MM.1S (cell line): ENCODE measurements at regions not wholly inside any gene's neighbourhood (a gene's known extent, or its start where the extent isn't known, plus 50 kb on each side); places are given as distances from the start of the nearest gene placed in this dataset.

Experiments
- DNase-seq: peaks from one replicate; pipeline ENCODE4 v3.0.0-alpha.2; 2015
- H2AFZ ChIP-seq: fragments of 300-600 bp; sonication (generic); 2 replicates; pipeline ENCODE4 v1.6.0; 2016; ENCODE audit warnings: antibody characterized with exemption, low read length
- H3F3A ChIP-seq: fragments of 300-600 bp; sonication (generic); 2 replicates; pipeline ENCODE4 v1.6.1; 2016; ENCODE audit warnings: mild to moderate bottlenecking, antibody characterized with exemption, low read length, moderate library complexity, mixed read lengths; ENCODE audit not compliant: insufficient read depth
- H3K27ac ChIP-seq: fragments of 300-600 bp; sonication (generic); 2 replicates; pipeline ENCODE4 v1.5.1; 2016; ENCODE audit warnings: mild to moderate bottlenecking, low read length
- H3K27me3 ChIP-seq: fragments of 300-600 bp; sonication (generic); replicated peaks from 2 replicates; pipeline ENCODE4 v1.6.0; 2016; ENCODE audit warnings: low read length; ENCODE audit not compliant: insufficient read depth
- H3K36me3 ChIP-seq: fragments of 300-600 bp; sonication (generic); replicated peaks from 2 replicates; pipeline ENCODE4 v1.6.1; 2016; ENCODE audit warnings: mild to moderate bottlenecking, low read length, mixed read lengths; ENCODE audit not compliant: insufficient read depth
- H3K4me1 ChIP-seq: fragments of 300-600 bp; sonication (generic); 2 replicates; pipeline ENCODE4 v1.6.1; 2016; ENCODE audit warnings: low read length, mixed read lengths
- H3K4me2 ChIP-seq: fragments of 300-600 bp; sonication (generic); 2 replicates; pipeline ENCODE4 v1.6.0; 2016; ENCODE audit warnings: low read depth, low read length
- H3K4me3 ChIP-seq: fragments of 300-600 bp; sonication (generic); 2 replicates; pipeline ENCODE4 v1.5.1; 2016; ENCODE audit warnings: low read length, mixed read lengths
- H3K79me2 ChIP-seq: fragments of 300-600 bp; sonication (generic); 2 replicates; pipeline ENCODE4 v1.6.1; 2016; ENCODE audit warnings: mixed run types, low read length, mixed read lengths
- H3K9ac ChIP-seq: fragments of 300-600 bp; sonication (generic); 2 replicates; pipeline ENCODE4 v1.6.1; 2016; ENCODE audit warnings: low read length, mixed read lengths
- H3K9me2 ChIP-seq: fragments of 300-600 bp; sonication (generic); replicated peaks from 2 replicates; pipeline ENCODE4 v1.6.1; 2016; ENCODE audit warnings: mild to moderate bottlenecking, low read length, mixed read lengths; ENCODE audit not compliant: insufficient read depth
- H3K9me3 ChIP-seq: fragments of 300-600 bp; sonication (generic); replicated peaks from 2 replicates; pipeline ENCODE4 v1.6.1; 2016; ENCODE audit warnings: mild to moderate bottlenecking, low read length, mixed read lengths; ENCODE audit not compliant: insufficient read depth
- H4K20me1 ChIP-seq: fragments of 300-600 bp; sonication (generic); 2 replicates; pipeline ENCODE4 v1.6.1; 2016; ENCODE audit warnings: mild to moderate bottlenecking, low read length, moderate library complexity, mixed read lengths; ENCODE audit not compliant: insufficient read depth
- EZH2 ChIP-seq: fragments of 300-600 bp; sonication (generic); optimal IDR thresholded peaks from 2 replicates; pipeline ENCODE3; 2017; ENCODE audit warnings: low read depth, mild to moderate bottlenecking, antibody characterized with exemption, low read length, mixed read lengths
- EZH2phosphoT487 ChIP-seq: fragments of 300-600 bp; sonication (generic); IDR thresholded peaks from 2 replicates; pipeline ENCODE4 v1.6.1; 2018; ENCODE audit warnings: antibody characterized with exemption, low read length
- TF ChIP-seq, protein P1 (sequence below): fragments of 300-600 bp; sonication (generic); IDR thresholded peaks from 2 replicates; pipeline ENCODE4 v1.5.1; 2016; ENCODE audit warnings: antibody characterized with exemption, low read length, mixed read lengths

GRCh38 chr7:142407939-142408570 is 150.2 kb upstream of the PRSS58 start:
- no peak for DNase-seq
- Histone ChIP-seq H3K27ac (no peak overlapping the region), H4K20me1 (no peaks in the 10 kb centered on the region), H2AFZ (peak overlapping the region; percentile 24; the same call in 1 of the 2 replicates), H3K4me3 (no peak overlapping the region), H3K9ac (no peak overlapping the region), H3K4me1 (peaks cover 13% of the 10 kb centered on the region), H3K27me3 (no peaks in the 10 kb centered on the region), H3K79me2 (no peaks in the 10 kb centered on the region), H3K4me2 (peak overlapping the region; percentile 16), H3F3A (no peaks in the 10 kb centered on the region), H3K9me2 (no peaks in the 10 kb centered on the region), H3K36me3 (no peaks in the 10 kb centered on the region), H3K9me3 (no peaks in the 10 kb centered on the region)
- TF ChIP-seq, protein P1, sequence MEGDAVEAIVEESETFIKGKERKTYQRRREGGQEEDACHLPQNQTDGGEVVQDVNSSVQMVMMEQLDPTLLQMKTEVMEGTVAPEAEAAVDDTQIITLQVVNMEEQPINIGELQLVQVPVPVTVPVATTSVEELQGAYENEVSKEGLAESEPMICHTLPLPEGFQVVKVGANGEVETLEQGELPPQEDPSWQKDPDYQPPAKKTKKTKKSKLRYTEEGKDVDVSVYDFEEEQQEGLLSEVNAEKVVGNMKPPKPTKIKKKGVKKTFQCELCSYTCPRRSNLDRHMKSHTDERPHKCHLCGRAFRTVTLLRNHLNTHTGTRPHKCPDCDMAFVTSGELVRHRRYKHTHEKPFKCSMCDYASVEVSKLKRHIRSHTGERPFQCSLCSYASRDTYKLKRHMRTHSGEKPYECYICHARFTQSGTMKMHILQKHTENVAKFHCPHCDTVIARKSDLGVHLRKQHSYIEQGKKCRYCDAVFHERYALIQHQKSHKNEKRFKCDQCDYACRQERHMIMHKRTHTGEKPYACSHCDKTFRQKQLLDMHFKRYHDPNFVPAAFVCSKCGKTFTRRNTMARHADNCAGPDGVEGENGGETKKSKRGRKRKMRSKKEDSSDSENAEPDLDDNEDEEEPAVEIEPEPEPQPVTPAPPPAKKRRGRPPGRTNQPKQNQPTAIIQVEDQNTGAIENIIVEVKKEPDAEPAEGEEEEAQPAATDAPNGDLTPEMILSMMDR, result no peak
- TF ChIP-seq EZH2 (no peak), EZH2phosphoT487 (no peak)

DNA sequence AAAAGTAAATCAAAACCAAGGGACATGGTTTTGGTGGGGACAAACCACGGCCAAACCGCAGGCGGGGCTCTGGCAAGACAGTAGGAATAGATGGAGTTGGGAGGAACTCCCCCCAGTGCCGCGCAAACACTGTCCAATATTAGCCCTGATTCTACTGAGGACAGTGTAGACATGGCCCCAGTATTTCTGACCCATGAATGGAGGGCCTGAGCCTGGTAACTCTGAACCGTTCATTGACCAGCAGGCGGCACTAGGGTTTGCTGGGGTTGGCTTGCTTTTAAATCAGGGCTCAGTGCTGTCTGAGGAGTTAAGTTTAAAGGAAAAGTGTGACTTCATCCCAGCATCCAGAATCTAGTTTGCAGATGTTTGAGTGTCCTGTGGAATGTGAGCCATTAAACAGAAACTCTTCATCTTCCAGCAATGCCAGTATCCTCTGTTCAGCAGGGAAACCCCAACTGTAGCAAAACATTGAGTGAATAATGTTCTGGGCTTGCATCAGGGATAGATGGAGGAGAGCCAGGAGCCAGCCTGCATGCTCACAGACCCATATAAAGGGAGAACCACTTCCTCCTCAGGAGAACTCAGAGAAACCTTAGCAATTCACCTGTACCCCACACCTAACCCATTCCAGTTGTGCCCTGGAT is 147.4 kb upstream of the PRSS58 start:
- no peak for DNase-seq
- Histone ChIP-seq H3F3A (no peaks in the 10 kb centered on the region), H3K27me3 (no peaks in the 10 kb centered on the region), H3K9me3 (no peaks in the 10 kb centered on the region), H3K9me2 (no peaks in the 10 kb centered on the region), H3K4me3 (no peak overlapping the region), H3K4me1 (peaks cover 8% of the 10 kb centered on the region), H2AFZ (no peak overlapping the region), H3K79me2 (no peaks in the 10 kb centered on the region), H4K20me1 (no peaks in the 10 kb centered on the region), H3K4me2 (no peak overlapping the region), H3K36me3 (no peaks in the 10 kb centered on the region), H3K9ac (no peak overlapping the region), H3K27ac (no peak overlapping the region)
- TF ChIP-seq EZH2 (no peak), EZH2phosphoT487 (no peak)
- TF ChIP-seq, protein P1, result no peak

DNA sequence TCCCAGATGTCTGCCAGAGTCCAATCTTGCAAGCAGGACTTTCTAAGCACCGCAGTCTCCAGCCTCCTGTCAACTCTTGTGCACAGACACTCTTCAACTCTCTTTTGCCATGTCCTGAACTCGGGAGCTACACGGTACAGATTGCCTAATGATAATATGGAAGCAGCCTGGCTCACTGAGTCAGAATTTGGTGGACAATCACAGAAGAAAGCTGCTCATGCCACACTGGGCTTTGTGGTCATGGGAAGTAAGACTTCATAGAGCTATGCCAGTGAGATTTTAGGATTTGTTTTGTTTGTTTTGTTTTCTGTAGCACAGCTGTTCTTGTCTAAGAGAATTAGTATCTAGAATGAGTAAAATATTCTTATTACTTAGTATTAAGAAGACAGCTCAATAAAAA is 144.1 kb upstream of the PRSS58 start:
- no peak for DNase-seq
- Histone ChIP-seq H3K9ac (no peak overlapping the region), H3K4me2 (no peak overlapping the region), H3K79me2 (no peaks in the 10 kb centered on the region), H3K27me3 (no peaks in the 10 kb centered on the region), H3F3A (no peaks in the 10 kb centered on the region), H3K9me3 (no peaks in the 10 kb centered on the region), H3K36me3 (no peaks in the 10 kb centered on the region), H4K20me1 (no peaks in the 10 kb centered on the region), H3K4me1 (0 out of 2 replicates have a peak, but pooled peaks cover 5% of the 10 kb centered on the region), H3K27ac (no peak overlapping the region), H3K9me2 (no peaks in the 10 kb centered on the region), H2AFZ (no peak overlapping the region), H3K4me3 (no peak overlapping the region)
- TF ChIP-seq EZH2phosphoT487 (no peak), EZH2 (no peak)
- TF ChIP-seq, protein P1, result no peak
